Umbilical cord (tissue), 1 donor: ENCODE measurements at regions not wholly inside any gene's neighbourhood (a gene's known extent, or its start where the extent isn't known, plus 50 kb on each side); places are given as distances from the start of the nearest gene placed in this dataset.
"Not testable (repeated sequence)": the region's sequence is repeated elsewhere in the genome, so short reads cannot be mapped to it uniquely, and the experiment has no call there.

Experiments used
- DNase-seq: peaks from one replicate; pipeline ENCODE4 v3.0.0-alpha.2; 2015; ENCODE audit warnings: low spot score

DNA sequence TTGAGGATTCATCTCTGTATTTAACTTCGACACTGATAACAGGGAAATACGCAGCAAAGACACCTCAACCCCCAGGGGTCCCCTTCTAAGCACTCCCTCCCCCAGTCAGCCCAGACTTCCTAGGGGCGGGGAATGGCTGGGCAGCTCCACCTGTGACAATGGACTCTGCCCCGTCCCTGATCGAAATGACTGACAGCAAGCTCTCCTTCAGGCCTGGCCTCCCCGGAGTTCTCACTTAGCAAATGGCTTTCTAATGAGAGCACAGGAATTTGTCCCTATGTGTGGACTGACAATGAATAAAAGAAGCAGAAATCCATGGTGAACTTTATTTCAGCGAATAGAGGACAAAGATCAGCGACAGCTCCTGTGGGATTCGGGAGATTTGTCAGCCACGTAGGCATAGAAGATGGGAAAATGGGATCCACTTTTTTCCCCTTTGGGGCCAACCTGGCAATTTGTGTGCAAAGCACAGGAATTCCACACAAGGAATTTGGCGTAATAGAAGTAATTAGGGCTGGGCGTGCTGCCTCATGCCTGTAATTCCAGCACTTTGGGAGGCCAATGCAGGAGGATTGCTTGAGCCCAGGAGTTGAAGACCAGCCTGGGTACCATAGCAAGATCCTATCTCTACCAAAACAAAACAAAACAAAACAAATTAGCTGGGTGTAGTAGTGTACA, 63.8 kb downstream of the TNFAIP2 start:
- no peak for DNase-seq

DNA sequence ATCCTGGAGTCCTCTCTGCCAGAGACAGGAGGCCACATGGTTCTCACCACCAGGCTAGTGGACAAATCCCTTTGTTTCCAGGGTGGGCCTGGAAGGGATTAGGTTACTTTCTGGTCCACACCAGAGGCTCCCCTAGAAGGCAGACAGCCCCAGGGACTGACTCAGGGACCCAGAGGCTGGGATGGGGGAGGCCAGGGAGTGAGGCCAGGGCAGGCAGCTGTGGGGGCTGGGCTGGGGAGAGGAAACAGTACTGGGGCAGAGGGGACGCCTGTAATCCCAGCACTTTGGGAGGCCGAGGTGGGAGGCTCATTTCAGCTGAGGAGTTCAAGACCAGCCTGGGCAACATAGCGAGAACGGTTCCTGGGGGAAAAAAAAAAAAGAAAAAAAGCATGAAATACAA, 64.7 kb downstream of the TNFAIP2 start:
- DNase-seq, result no peak

DNA sequence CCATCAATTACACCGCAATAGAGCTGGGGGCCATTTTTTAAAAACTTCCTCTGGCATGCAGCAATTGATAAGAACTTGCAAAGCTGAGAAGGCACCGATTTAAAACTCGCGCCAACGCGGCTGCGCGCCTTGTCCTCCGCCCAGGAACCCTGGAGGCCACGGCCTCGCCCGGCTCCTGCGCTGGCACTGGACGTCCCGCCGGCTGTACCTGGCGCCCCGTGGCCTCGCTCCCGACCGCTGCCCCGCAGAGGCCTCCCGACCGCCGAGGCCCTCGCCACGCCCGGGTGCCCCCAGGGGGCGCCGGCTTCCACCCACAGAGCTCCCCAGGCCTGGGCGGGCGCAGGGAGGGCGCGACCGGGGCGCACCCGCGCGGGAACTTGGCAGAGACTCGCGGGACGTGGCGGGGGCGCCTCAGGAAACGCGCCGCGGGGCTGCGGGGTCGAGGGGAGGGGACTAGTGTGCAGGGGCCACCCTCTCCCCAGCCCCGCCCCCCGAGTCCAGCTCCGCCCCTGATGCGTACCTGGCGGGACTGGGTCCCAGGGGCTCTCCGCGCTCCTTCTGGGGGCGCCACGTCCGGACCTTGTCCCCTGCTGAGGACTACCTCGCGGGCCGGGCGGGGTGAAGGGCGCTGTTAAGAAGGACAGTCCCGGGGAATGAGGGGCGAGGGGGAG, 65.7 kb downstream of the TNFAIP2 start:
- peak; percentile 69 for DNase-seq

DNA sequence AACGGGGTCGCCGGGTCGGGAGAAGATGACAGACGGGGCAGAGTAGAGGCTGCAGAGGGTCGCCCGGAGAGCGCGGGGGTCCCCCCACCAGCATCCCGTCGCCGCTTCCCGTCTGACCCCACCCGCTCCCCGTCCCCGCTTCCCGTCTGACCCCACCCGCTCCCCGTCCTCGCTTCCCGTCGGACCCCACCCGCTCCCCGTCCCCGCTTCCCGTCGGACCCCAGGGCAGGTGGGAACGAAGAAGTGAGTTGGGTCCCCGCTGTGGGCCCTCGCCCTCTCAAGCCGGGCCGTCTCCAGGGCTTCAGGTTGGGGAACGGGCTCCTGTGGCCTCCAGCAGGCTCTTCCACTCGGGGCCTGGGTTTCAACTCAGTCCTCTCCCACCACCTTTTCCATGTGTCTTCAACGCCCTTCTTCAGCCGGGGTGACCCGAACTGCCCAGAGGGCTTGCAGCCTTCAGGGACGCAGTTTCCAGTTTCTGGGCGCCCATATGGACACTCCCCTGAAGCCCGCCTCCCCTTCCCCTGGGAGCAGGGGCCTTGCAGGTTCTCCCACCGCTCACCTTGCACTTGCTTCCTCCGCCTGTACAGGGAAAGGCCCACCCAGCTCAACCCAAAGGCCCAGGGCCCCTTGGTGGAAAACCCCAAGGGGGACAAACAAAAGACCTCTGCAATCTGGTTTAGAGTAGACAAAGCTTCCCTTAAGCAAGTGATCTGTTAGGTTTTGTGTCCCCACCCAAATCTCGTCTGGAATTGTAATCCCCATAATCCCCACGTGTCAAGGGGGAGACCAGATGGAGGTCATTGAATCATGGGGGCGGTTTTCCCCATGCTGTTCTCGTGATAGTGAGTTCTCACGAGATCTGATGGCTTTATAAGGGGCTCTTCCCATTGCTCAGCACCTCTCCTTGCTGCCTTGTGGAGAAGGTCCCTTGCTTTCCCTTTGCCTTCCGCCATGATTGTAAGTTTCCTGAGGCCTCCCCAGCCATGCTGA, 66.5 kb downstream of the TNFAIP2 start:
- no peak for DNase-seq

DNA sequence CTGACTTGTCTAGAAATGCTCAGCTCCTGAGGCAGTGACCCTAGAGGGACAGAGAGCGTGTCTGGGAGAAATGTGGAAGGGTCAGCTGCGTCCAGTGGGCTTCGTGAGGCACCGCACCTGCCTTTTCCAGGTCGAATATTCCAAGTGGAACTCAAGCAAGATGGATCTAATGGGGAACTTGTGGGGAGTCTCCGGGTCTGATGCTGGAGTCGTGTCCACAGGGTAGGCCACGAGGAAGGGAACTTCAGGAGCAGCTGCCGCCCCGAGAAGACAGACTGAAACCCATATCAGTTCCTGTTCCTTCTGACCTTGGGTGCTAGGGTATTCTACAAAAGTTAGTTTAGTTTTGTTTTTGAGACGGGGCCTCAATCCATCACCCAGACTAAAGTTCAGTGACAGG, 67.5 kb downstream of the TNFAIP2 start:
- no peak for DNase-seq

DNA sequence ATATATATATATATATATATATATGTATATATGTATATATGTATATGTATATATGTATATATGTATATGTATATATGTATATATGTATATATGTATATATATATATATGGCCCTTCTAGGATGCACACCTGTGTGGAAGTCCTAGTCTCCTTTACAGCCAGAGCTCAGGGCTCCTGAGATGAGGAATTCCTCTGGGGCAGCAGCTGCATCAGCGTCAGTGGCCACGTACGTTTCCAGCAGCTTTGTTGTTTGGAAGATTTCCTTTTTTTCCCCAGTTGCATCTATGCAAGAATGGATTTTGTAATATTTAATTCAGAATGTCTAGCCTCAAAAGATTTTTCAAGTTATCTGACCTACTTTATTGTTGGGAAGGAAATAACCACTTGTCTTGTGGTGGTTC, 68.6 kb downstream of the TNFAIP2 start:
- no peak for DNase-seq

DNA sequence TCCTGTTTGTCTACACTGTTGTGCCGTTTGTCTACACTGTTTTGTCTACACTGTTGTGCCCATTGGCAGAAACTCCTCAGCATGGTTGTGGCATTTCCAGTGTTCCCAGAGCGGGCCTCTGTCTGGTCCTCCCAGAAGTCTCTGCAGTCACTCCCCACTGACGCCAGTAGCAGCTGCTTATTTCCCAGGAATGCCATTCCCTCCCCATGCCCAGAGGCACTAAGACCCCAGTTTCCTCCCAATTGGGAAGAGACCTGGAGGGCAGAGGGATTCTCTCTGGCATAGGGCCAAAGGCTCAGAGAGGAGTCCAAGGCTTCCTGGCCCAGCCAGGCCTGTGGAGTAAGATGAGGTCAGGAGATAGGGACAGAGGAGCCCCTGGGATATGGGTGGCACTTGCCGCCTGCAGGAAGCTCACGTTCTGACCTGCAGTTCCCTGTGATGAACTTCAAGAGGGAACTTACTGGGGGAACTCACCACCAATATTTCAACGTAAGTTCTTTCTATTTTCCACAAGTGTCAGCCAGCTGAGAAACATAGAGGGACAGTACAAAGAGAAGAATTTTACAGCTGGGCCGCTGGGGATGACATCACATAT, 69.1 kb downstream of the TNFAIP2 start:
- DNase-seq, result no peak

DNA sequence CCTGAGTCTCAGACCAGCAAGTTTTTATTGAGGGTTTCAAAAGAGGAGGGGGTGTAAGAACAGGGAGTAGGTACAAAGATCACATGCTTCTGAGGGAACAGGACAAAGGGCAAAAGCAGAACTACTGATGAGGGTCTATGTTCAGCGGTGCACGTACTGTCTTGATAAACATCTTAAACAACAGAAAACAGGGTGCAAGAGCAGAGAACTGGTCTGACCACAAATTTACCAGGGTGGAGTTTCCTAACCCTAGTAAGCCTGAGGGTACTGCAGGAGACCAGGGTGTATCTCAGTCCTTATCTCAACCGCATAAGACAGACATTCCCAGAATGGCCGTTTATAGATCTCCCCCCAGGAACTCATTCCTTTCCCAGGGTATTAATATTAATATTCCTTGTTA, 69.6 kb downstream of the TNFAIP2 start:
- DNase-seq, result not testable (repeated sequence)

DNA sequence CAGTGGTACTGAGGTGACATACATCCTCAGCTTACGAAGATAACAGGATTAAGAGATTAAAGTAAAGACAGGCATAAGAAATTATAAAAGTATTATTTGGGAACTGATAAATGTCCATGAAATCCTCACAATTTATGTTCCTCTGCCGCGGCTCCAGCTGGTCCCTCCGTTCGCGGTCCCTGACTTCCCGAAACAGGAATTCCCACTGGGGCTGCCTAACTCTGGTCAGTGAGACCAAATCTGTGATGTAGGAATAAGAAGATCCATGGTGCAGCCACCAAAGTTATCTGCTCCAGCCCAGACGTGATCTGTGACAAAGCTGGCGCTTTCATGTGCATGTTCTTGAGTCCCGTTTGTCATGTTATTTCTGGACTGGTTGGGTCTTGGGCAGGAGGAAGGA, 70.2 kb downstream of the TNFAIP2 start:
- DNase-seq, result not testable (repeated sequence)

DNA sequence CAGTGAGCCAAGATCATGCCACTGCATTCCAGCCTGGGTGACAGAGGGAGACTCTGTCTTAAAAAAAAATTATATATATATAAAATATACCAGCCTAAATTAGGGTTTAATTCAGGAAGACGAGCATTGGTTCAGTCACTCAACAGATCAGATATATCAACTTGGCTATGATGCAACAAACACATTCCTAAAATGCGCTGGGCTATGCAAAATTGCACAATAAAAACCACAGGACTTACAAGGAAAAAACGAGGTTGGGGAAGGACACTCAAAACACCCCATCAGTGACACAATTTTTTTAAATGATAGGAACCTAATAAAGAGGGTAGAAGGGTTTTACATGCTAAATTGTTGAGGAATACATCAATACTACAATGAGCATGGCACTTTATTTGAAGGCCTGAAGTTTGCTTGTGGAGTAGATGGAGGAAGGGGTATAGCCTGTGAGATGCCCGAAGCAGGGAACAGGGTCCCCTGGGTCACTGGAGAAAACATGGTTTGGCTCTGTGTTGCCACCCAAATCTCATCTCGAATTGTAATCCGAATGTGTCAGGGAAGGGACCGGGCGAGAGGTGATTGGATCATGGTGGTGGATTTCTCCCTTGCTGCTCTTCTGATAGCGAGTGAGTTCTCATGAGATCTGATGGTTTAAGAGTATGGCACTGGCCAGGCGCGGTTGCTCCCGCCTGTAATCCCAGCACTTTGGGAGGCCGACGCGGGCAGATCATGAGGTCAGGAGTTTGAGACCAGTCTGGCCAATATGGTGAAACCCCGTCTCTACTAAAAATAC, 71.2 kb downstream of the TNFAIP2 start:
- peak; percentile 80 for DNase-seq

DNA sequence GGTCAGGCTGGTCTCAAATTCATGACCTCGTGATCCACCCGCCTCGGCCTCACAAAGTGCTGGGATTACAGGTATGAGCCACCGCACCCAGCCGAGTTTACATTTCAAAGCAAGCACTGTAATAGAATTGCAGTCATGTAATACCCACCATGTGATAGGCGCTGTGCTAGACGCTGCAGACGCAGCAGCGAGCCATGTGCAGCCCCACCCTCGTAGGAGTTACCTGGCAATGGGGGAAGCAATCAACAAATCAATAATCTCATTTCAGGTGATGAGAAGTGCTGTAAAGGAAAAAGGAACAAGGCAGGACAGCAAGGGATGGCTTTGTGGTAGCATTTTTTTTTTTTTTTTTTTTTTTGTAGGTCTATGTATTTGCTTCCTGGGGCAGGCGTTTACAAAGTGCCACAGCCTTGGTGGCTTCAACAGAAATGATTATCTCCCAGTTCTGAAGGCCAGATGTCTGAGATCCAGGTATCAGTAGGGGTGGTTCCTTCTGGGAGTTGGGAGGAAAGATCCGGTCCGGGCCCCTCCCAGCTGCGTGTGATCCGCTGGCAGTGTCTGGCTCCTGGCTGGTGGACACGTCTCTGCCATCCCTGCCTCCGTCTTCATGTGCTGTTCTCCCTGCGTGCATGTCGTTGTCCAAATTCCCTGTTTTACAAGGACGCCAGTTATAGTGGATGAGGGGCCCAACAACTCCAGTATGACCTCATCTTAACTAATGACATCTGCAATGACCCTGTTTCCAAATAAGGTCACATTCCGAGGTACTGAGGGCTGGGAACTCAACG, 72.8 kb downstream of the TNFAIP2 start:
- DNase-seq, result no peak

DNA sequence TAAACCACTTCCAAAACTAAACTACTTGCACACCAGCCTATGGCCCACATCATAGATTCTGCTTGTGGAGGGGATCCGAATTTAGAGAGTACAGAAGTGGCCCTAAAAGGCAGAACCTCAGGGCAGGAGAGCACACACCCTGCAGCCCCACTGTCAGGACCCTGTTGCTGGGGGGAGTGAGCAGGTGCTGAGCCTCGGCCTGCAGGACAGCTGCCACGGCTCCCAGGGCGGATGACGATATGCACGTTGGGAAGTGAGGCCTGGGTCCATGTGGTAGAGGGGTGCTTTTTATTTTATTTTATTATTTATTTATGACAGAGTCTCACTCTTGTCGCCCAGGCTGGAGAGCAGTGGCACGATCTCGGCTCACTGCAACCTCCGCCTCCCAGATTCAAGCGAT, 73.5 kb downstream of the TNFAIP2 start:
- no peak for DNase-seq

DNA sequence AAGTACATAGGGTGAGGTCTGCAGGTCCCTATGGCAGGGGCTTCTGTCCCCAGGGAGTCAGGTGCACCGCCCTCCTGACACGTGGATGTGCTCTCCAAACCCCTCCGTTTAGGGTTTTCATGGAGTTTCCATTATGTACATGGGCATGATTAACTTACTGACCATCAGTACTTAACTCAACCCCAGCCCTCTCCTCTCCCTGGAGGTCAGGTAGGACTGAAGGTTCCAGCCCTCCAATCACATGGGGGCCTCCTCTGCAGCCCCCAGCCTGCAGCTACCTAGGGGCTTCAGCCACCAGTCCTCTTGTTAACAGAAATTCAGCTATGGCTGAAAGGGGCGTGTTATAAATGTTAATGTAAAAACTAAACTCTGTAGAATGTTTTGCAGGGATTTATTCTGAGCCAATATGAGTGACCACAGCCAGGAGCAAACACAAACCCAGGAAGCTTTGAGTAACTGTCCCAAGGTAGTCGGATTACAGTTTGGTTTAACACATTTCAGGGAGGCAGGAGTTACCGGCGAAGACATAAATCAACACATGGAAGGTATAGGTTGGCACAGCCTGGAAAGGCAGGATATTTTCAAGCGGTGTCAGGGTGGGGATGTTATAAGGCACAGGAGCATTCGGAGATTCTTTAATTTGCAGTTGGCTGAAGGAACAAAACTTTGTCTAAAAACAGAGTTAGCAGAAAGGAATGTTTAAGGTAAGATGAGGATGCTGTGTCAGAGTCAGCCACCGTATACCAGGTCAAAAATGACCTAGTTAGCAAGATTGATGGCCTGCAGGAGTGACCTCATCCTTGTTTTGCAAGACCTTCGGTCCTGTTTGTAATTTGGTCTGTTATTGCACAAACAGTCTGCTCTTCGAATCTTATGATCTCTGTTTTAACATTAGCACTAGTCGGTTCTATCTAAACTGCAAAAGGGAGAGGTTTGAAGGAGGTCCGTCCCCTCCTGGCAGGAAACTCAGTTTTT, 75.2 kb downstream of the TNFAIP2 start:
- peak; percentile 58 for DNase-seq

DNA sequence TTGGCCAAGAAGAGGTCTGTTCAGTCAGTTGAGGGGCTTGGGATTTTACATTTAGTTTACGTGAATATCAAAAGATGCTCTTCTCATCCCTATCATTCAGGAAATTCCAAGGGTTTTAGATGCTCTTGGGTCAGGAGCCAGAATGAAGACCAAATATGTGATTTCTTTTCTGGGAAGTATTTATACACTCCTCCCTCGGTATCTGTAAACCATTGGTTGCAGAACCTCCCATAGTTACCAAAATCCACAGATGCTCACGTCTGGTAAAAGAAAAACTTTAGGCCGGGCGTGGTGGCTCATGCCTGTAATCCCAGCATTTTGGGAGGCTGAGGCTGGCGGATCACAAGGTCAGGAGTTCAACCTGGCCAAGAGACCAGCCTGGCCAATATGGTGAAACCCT, 75.9 kb downstream of the TNFAIP2 start:
- DNase-seq, result peak; percentile 96

DNA sequence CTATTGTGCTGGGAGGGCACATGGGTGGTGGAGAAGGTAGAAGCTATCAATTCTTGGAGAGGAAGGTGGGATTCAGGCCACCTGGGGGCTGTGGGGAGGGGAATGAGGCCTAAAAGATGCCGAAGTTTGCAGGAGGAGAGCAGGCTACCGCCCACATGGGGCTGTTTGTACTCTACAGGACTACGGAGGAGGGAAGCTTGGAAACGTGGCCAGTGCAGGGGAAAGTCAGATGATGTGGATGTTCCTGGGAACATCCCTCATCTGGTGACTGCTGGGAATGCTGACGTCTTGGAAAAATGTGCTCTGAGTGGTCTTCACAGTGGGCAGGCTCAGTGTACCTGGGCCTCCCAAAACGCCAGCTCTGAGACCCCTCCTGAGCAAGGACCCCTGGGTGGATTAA, 78.5 kb downstream of the TNFAIP2 start:
- no peak for DNase-seq

DNA sequence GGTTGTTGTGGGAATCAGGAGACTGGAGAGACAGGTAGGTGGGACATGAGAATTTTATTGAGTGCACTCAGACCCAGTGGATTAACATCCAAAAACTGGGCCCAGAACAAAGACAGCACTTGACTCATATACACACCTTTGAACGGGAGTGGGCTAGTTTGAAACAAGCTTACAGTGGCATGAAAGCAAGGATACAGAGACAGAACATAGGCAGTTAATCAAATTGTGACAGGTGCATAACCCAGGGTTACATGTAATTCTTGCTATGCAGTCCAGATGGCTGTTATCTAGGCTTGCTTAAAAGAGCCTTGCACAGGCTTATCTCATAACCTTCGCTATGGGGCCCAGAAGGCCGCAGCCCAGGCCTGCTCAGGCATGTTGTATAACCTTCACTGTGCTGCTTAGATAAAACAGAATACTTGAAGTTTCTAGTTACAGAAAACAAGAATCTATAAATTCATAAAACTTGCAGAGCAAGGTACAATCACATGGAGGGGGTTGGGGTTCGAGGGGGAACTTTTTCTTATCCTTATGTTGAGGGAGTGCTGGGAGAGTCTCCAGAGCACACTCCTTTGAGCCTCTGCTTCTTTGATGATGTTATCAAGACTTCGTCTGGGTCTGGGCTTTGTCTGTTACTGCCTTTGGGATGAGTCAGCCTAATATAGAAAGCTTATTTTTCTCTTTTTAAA, 81.7 kb downstream of the TNFAIP2 start:
- DNase-seq, result peak; percentile 95

DNA sequence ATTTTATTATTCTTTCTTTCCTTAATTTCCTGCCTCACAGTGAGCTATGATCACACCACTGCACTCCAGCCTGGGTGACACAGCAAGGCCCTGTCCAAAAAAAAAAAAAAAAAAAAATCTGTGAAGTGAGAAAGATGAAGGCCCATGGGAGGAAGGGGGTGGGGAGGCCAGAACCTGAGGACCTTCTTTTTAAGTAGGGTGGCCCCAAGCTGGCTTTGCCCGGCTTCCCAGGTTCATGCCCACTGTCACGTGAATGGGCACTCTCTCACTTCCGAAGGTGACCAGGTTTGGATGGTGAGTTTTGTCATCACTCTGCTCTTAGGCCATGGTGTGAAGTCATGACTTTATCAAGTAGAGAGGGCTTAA, 82.3 kb downstream of the TNFAIP2 start:
- no peak for DNase-seq

DNA sequence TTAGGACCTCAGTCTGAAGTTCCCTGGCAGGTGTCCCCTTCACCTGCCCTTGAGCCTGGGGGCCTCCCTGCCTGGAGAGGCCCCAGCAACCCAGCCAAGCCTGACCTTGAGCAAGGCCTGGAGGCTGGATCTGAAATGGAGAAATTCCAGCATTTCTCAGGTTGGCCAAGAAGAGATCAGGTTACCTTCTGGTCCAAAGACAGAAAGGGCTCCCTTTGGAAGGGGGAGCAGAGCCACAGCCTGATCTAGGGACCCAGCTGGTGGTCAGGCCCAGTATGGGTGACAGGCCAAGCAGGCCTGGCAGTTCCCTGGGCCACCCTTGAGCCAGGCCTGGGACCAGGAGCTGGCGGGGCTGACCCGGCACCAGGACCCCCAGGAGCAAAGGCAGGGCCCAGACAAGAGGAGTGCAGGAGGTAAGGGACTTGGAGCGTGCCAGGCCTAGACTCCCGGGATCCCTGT, 82.8 kb downstream of the TNFAIP2 start:
- peak; percentile 70 for DNase-seq
